Skeletal muscle cell (primary cell): ENCODE measurements at regions not wholly inside any gene's neighbourhood (a gene's known extent, or its start where the extent isn't known, plus 50 kb on each side); places are given as distances from the start of the nearest gene placed in this dataset.

ENCODE experiments used
- DNase-seq: peaks from one replicate; pipeline ENCODE4 v3.0.0-alpha.2; 2010; ENCODE audit warnings: low read depth
- H3K4me3 ChIP-seq: 2 replicates; pipeline ENCODE4 v1.5.1; 2011; ENCODE audit warnings: low read depth, mild to moderate bottlenecking, control low read depth, low read length, moderate library complexity

GRCh38 chr2:37469126-37469525 lies 124.7 kb downstream of the QPCT start:
- H3K4me3 ChIP-seq = no peak overlapping the region

GRCh38 chr2:37471104-37471503 lies 126.7 kb downstream of the QPCT start:
- H3K4me3 ChIP-seq = no peak overlapping the region
- no peak for DNase-seq

More at GRCh38 chr2:37469126-37469525, 124.7 kb downstream of the QPCT start:
- DNase-seq = no peak

- DNase-seq = no peak
- no peak overlapping the region for H3K4me3 ChIP-seq
These were observed 127.6 kb downstream of the QPCT start for GRCh38 chr2:37471994-37472393.

- no peak overlapping the region for H3K4me3 ChIP-seq
- no peak for DNase-seq
These were observed 128.5 kb downstream of the QPCT start for GRCh38 chr2:37472959-37473358.

GRCh38 chr2:37476411-37476810 lies 132.0 kb downstream of the QPCT start:
- H3K4me3 ChIP-seq = no peak overlapping the region
- DNase-seq = no peak

GRCh38 chr2:37477921-37478320 lies 133.5 kb downstream of the QPCT start:
- DNase-seq = no peak
- H3K4me3 ChIP-seq = no peak overlapping the region

GRCh38 chr2:37481244-37481643 lies 136.8 kb downstream of the QPCT start:
- no peak for DNase-seq
- no peak overlapping the region for H3K4me3 ChIP-seq

- H3K4me3 ChIP-seq = no peak overlapping the region
These were observed 144.6 kb downstream of the QPCT start for GRCh38 chr2:37489041-37489456.

GRCh38 chr2:37489536-37489935 lies 145.1 kb downstream of the QPCT start:
- no peak for DNase-seq

More at GRCh38 chr2:37489041-37489456, 144.6 kb downstream of the QPCT start:
- DNase-seq = no peak

GRCh38 chr2:37493425-37493824 lies 149.0 kb downstream of the QPCT start:
- DNase-seq = no peak
- H3K4me3 ChIP-seq = no peak overlapping the region

More at GRCh38 chr2:37489536-37489935, 145.1 kb downstream of the QPCT start:
- H3K4me3 ChIP-seq = no peak overlapping the region

GRCh38 chr2:37499113-37499512 lies 154.7 kb downstream of the QPCT start:
- no peak overlapping the region for H3K4me3 ChIP-seq
- no peak for DNase-seq

GRCh38 chr2:37500031-37500430 lies 155.6 kb downstream of the QPCT start:
- DNase-seq = no peak
- no peak overlapping the region for H3K4me3 ChIP-seq

GRCh38 chr2:37501113-37501512 lies 156.7 kb downstream of the QPCT start:
- no peak for DNase-seq
- H3K4me3 ChIP-seq = no peak overlapping the region

GRCh38 chr2:37506407-37507050 lies 162.1 kb downstream of the QPCT start:
- DNase-seq = no peak
- no peak overlapping the region for H3K4me3 ChIP-seq

GRCh38 chr2:37507051-37507410 lies 162.6 kb downstream of the QPCT start:
- DNase-seq = no peak
- no peak overlapping the region for H3K4me3 ChIP-seq

- no peak overlapping the region for H3K4me3 ChIP-seq
- DNase-seq = no peak
These were observed 163.3 kb downstream of the QPCT start for GRCh38 chr2:37507703-37508102.

- no peak overlapping the region for H3K4me3 ChIP-seq
These were observed 158.5 kb downstream of the CDC42EP3 start for GRCh38 chr2:37512971-37513370.

GRCh38 chr2:37523814-37524362 lies 147.6 kb downstream of the CDC42EP3 start:
- no peak overlapping the region for H3K4me3 ChIP-seq
- peak; percentile 68 for DNase-seq

More at GRCh38 chr2:37512971-37513370, 158.5 kb downstream of the CDC42EP3 start:
- DNase-seq = no peak

- DNase-seq = no peak
- H3K4me3 ChIP-seq = no peak overlapping the region
These were observed 145.1 kb downstream of the CDC42EP3 start for GRCh38 chr2:37526323-37526722.

GRCh38 chr2:37526856-37527255 lies 144.6 kb downstream of the CDC42EP3 start:
- no peak for DNase-seq

GRCh38 chr2:37527361-37527760 lies 144.1 kb downstream of the CDC42EP3 start:
- DNase-seq = no peak
- H3K4me3 ChIP-seq = no peak overlapping the region

More at GRCh38 chr2:37526856-37527255, 144.6 kb downstream of the CDC42EP3 start:
- no peak overlapping the region for H3K4me3 ChIP-seq
